ENCODE measurements at regions not wholly inside any gene's neighbourhood (a gene's known extent, or its start where the extent isn't known, plus 50 kb on each side); places are given as distances from the start of the nearest gene placed in this dataset.

DNA sequence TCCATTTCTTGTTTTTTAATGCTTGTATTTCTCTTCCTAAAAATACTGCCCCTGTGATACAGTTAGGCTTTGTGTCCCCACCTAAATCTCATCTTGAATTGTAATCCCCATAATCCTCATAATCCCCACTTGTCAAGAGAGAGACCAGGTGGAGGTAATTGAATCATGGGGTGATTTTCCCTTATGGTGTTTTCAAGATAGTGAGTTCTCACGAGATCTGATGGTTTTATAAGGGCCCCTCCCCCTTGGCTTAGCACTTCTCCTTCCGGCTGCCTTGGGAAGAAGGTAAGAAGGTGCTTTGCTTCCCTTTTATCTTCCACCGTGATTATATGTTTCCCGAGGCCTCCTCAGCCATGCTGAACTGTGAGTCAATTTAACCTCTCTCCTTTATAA is 227.4 kb downstream of the MAN2A1 start:
- no peak for TF ChIP-seq EP300 (IDR thresholded peaks at IDR 0.05)
- TF ChIP-seq POLR2A (IDR thresholded peaks at IDR 0.05): no peak
- TF ChIP-seq, protein P1, sequence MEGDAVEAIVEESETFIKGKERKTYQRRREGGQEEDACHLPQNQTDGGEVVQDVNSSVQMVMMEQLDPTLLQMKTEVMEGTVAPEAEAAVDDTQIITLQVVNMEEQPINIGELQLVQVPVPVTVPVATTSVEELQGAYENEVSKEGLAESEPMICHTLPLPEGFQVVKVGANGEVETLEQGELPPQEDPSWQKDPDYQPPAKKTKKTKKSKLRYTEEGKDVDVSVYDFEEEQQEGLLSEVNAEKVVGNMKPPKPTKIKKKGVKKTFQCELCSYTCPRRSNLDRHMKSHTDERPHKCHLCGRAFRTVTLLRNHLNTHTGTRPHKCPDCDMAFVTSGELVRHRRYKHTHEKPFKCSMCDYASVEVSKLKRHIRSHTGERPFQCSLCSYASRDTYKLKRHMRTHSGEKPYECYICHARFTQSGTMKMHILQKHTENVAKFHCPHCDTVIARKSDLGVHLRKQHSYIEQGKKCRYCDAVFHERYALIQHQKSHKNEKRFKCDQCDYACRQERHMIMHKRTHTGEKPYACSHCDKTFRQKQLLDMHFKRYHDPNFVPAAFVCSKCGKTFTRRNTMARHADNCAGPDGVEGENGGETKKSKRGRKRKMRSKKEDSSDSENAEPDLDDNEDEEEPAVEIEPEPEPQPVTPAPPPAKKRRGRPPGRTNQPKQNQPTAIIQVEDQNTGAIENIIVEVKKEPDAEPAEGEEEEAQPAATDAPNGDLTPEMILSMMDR (IDR thresholded peaks at IDR 0.05): no peak
- H3K9me3 ChIP-seq: peaks cover 0 to 10% (median 0%) of the 10 kb centered on the region in 4 donors
- H3K4me3 ChIP-seq: no peak overlapping the region
- H3K36me3 ChIP-seq: no peaks in the 10 kb centered on the region
- 75 to 77% methylated on average over 4 of the region's 4 CpGs for WGBS, 2 donors
- no peaks in the 10 kb centered on the region for H3K27me3 ChIP-seq
- no peak for DNase-seq (ENCODE audit: low spot score in 2 of 2)
- peaks cover 0 to 3% (median 0%) of the 10 kb centered on the region in 4 donors for H3K4me1 ChIP-seq
- no peak overlapping the region for H3K27ac ChIP-seq

DNA sequence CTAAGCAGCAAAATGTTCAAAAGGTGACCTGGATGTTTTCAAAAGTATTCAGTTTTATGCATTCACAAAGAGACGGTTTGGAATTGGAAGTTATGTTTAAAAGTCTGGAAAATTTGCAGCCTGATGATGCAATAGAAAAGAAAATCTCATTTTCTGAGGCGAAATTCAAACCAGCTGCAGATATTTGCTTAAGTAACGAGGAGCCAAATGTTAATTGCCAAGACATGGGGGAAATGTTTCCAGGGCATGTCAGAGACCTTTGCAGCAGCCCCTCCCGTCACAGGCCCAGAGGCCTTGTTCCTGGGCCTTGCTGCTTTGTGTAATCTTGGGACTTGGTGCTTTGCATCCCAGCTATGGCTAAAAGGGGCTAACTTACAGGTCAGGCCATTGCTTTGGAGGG is 228.2 kb downstream of the MAN2A1 start:
- no peak for DNase-seq (ENCODE audit: low spot score in 2 of 2)
- no peak for TF ChIP-seq POLR2A (IDR thresholded peaks at IDR 0.05)
- no peak for TF ChIP-seq EP300 (IDR thresholded peaks at IDR 0.05)
- TF ChIP-seq, protein P1 (IDR thresholded peaks at IDR 0.05): no peak
- Histone ChIP-seq H3K36me3 (no peaks in the 10 kb centered on the region), H3K9me3 (peaks cover 0 to 10% (median 0%) of the 10 kb centered on the region in 4 donors), H3K4me3 (no peak overlapping the region), H3K27me3 (no peaks in the 10 kb centered on the region), H3K4me1 (peaks cover 0 to 5% (median 0%) of the 10 kb centered on the region in 4 donors), H3K27ac (no peak overlapping the region)
- WGBS, 2 donors: 73 to 76% methylated on average over 4 of the region's 4 CpGs

DNA sequence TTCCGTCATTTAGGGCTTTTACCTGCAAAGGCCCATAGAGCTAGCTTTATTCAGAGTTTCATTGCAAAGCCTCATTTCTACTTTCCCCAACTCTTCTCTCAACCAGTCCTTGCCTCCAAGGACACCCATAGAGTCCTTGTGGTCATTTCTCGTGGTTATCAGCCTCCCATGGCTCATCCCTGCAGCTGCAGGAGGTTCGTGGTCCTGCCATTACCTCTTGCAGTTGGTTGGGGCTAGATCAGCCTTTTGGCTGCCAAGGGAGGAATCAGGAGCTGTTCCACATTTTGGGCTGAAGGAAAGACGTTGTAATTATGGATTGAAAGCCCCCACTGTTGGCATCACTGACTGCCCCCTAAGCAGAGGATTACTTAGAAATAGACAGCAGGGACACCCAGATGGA is 231.0 kb downstream of the MAN2A1 start:
- H3K27me3 ChIP-seq: no peaks in the 10 kb centered on the region
- no peak overlapping the region for H3K27ac ChIP-seq
- peaks cover 0 to 5% (median 0%) of the 10 kb centered on the region in 4 donors for H3K4me1 ChIP-seq
- DNase-seq (ENCODE audit: low spot score in 2 of 2): no peak
- no peak overlapping the region for H3K4me3 ChIP-seq
- 82 to 84% methylated on average over 4 of the region's 4 CpGs for WGBS, 2 donors
- no peaks in the 10 kb centered on the region for H3K36me3 ChIP-seq
- peaks cover 0 to 10% (median 0%) of the 10 kb centered on the region in 4 donors for H3K9me3 ChIP-seq
- TF ChIP-seq, protein P1 (IDR thresholded peaks at IDR 0.05): no peak
- TF ChIP-seq EP300 (IDR thresholded peaks at IDR 0.05) (no peak), POLR2A (IDR thresholded peaks at IDR 0.05) (no peak)

DNA sequence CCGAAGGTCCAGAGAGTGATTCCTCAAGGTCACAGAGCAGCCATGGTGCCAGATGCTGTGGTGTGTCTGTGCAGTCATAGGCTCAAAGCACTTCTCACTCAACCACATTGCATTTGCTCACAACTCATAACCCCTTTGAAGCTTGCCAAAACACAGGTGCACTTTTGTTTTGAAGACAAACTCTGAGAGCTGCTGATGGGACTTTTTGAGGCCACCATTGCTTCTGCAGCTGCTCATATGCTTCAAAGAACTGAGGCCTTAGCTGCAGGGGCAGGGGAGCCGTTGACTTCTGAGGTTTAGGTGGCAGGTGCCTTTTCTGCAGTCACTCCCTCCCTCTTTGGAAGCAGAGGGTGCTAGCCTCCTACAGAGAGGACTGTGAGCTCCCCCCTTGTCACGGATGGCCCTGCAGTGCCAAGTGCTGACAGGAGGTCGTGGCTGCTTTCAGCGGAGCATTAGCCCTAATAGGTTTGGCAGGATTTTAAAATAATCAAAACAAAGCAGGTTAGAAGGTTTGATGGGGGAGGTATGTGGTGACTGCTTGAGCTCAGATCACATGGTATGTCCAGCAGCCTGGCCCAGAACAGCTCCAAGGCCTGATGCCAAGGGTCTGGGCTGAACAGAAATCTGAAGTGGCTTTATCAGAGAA is 232.1 kb downstream of the MAN2A1 start:
- Histone ChIP-seq H3K4me3 (no peak overlapping the region), H3K9me3 (peaks cover 0 to 10% (median 0%) of the 10 kb centered on the region in 4 donors), H3K27ac (no peak overlapping the region), H3K36me3 (no peaks in the 10 kb centered on the region), H3K4me1 (peaks cover 0 to 5% (median 0%) of the 10 kb centered on the region in 4 donors), H3K27me3 (no peaks in the 10 kb centered on the region)
- WGBS, 2 donors: 55 to 75% methylated on average over 5 of the region's 5 CpGs
- TF ChIP-seq EP300 (IDR thresholded peaks at IDR 0.05) (no peak), POLR2A (IDR thresholded peaks at IDR 0.05) (no peak)
- TF ChIP-seq, protein P1 (IDR thresholded peaks at IDR 0.05): no peak
- no peak for DNase-seq (ENCODE audit: low spot score in 2 of 2)

DNA sequence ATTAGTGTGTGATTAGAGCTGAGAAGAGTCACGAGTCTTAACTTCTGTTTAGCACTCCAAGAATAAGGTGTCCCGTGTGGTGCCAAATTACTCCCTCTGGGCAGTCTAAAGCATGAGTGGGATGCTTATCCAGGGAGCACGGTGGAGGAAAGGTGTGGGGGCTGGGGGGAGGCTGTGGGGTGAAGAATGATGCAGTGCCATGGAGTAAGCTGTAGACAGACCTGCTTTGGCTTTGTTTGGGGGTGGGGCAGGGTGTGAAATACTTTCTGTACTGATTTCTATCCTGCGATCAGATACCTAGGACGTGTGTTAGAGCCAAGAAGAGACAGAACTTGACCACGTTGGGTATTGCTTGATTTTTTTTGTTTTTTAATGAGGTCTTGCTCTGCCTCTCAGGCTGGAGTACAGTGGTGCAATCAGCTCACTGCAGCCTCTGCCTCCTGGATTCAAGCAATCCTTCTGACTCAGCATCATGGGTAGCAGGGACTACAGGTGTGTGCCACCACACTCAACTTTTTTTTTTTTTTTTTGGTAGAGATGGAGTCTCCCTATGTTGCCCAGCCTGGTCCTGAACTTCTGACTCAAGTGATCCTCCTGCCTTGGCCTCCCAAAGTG is 232.8 kb downstream of the MAN2A1 start:
- no peak for DNase-seq (ENCODE audit: low spot score in 2 of 2)
- H3K27ac ChIP-seq: no peak overlapping the region
- 62 to 65% methylated on average over 6 of the region's 6 CpGs for WGBS, 2 donors
- H3K27me3 ChIP-seq: no peaks in the 10 kb centered on the region
- no peak overlapping the region for H3K4me3 ChIP-seq
- TF ChIP-seq, protein P1 (IDR thresholded peaks at IDR 0.05): no peak
- TF ChIP-seq POLR2A (IDR thresholded peaks at IDR 0.05) (no peak), EP300 (IDR thresholded peaks at IDR 0.05) (no peak)
- H3K9me3 ChIP-seq: peaks cover 0 to 9% (median 0%) of the 10 kb centered on the region in 4 donors
- peaks cover 0 to 5% (median 0%) of the 10 kb centered on the region in 4 donors for H3K4me1 ChIP-seq
- no peaks in the 10 kb centered on the region for H3K36me3 ChIP-seq
